ENCODE measurements at regions not wholly inside any gene's neighbourhood (a gene's known extent, or its start where the extent isn't known, plus 50 kb on each side); places are given as distances from the start of the nearest gene placed in this dataset.
"Not testable (repeated sequence)": the region's sequence is repeated elsewhere in the genome, so short reads cannot be mapped to it uniquely, and the experiment has no call there.

- DNase-seq: no peak
Observed at GRCh38 chr14:97993508-97994019, 1196.4 kb downstream of the VRK1 start.

GRCh38 chr14:97994020-97994531, 1196.9 kb downstream of the VRK1 start:
- DNase-seq: no peak

GRCh38 chr14:97995038-97995437, 1197.9 kb downstream of the VRK1 start:
- no peak for DNase-seq

GRCh38 chr14:97995531-97995930, 1198.3 kb downstream of the VRK1 start:
- DNase-seq: no peak

GRCh38 chr14:98006008-98006407, 1208.8 kb downstream of the VRK1 start:
- no peak for DNase-seq

GRCh38 chr14:98008381-98009113, 1211.4 kb downstream of the VRK1 start:
- DNase-seq: no peak

GRCh38 chr14:98009177-98009576, 1212.0 kb downstream of the VRK1 start:
- not testable (repeated sequence) for DNase-seq

GRCh38 chr14:98010784-98011183, 1213.6 kb downstream of the VRK1 start:
- DNase-seq: no peak

- no peak for DNase-seq
Observed at GRCh38 chr14:98014851-98015615, 1217.9 kb downstream of the VRK1 start.

- DNase-seq: no peak
Observed at GRCh38 chr14:98015921-98016320, 1218.7 kb downstream of the VRK1 start.

GRCh38 chr14:98018628-98019027, 1221.4 kb downstream of the VRK1 start:
- no peak for DNase-seq

- no peak for DNase-seq
Observed at GRCh38 chr14:98022541-98023520, 1225.6 kb downstream of the VRK1 start.

GRCh38 chr14:98028162-98028561, 1231.0 kb downstream of the VRK1 start:
- no peak for DNase-seq

- no peak for DNase-seq
Observed at GRCh38 chr14:98035396-98035795, 1236.6 kb downstream of the BCL11B start.

GRCh38 chr14:98037831-98038230, 1234.2 kb downstream of the BCL11B start:
- no peak for DNase-seq

- no peak for DNase-seq
Observed at GRCh38 chr14:98056946-98057345, 1215.1 kb downstream of the BCL11B start.

- no peak for DNase-seq
Observed at GRCh38 chr14:98059106-98059505, 1212.9 kb downstream of the BCL11B start.

- no peak for DNase-seq
Observed at GRCh38 chr14:98062083-98062482, 1209.9 kb downstream of the BCL11B start.

- DNase-seq: peak; percentile 81
Observed at GRCh38 chr14:98069712-98070171, 1202.3 kb downstream of the BCL11B start.

- DNase-seq: no peak
Observed at GRCh38 chr14:98070536-98070935, 1201.5 kb downstream of the BCL11B start.

GRCh38 chr14:98074111-98074510, 1197.9 kb downstream of the BCL11B start:
- DNase-seq: no peak

GRCh38 chr14:98077176-98077575, 1194.8 kb downstream of the BCL11B start:
- no peak for DNase-seq

- no peak for DNase-seq
Observed at GRCh38 chr14:98082833-98083232, 1189.2 kb downstream of the BCL11B start.
